Activated naive CD8-positive, alpha-beta T cell (primary cell): ENCODE measurements at regions not wholly inside any gene's neighbourhood (a gene's known extent, or its start where the extent isn't known, plus 50 kb on each side); places are given as distances from the start of the nearest gene placed in this dataset.

Experiments
- H3K27ac Mint-ChIP-seq: one replicate; pipeline ENCODE4 v1.8.0; 2021; ENCODE audit warnings: mixed read lengths
- H3K27me3 Mint-ChIP-seq: one replicate; pipeline ENCODE4 v1.8.0; 2021; ENCODE audit warnings: mixed read lengths
- H3K36me3 Mint-ChIP-seq: one replicate; pipeline ENCODE4 v1.8.0; 2021; ENCODE audit warnings: mixed read lengths
- H3K4me1 Mint-ChIP-seq: one replicate; pipeline ENCODE4 v1.8.0; 2021; ENCODE audit warnings: low read depth, mixed read lengths
- H3K4me3 Mint-ChIP-seq: one replicate; pipeline ENCODE4 v1.8.0; 2021; ENCODE audit warnings: mild to moderate bottlenecking, mixed read lengths
- H3K9me3 Mint-ChIP-seq: one replicate; pipeline ENCODE4 v1.8.0; 2021; ENCODE audit warnings: low read depth, mixed read lengths

GRCh38 chr3:106022913-106023312, 154.1 kb upstream of the CBLB start:
- Mint-ChIP-seq H3K27me3 (no peaks in the 10 kb centered on the region), H3K36me3 (no peaks in the 10 kb centered on the region), H3K4me3 (no peak overlapping the region), H3K27ac (no peak overlapping the region), H3K4me1 (peaks cover 4% of the 10 kb centered on the region), H3K9me3 (peaks cover under 1% of the 10 kb centered on the region)

- H3K4me3 Mint-ChIP-seq = no peak overlapping the region
- H3K9me3 Mint-ChIP-seq = no peaks in the 10 kb centered on the region
- no peak overlapping the region for H3K27ac Mint-ChIP-seq
- H3K36me3 Mint-ChIP-seq = no peaks in the 10 kb centered on the region
- peaks cover 4% of the 10 kb centered on the region for H3K4me1 Mint-ChIP-seq
- H3K27me3 Mint-ChIP-seq = no peaks in the 10 kb centered on the region
Measured at GRCh38 chr3:106025151-106025722, 156.4 kb upstream of the CBLB start.

GRCh38 chr3:106029954-106030626, 161.3 kb upstream of the CBLB start:
- Mint-ChIP-seq H3K4me3 (no peak overlapping the region), H3K27me3 (no peaks in the 10 kb centered on the region), H3K9me3 (no peaks in the 10 kb centered on the region), H3K4me1 (no peaks in the 10 kb centered on the region), H3K36me3 (no peaks in the 10 kb centered on the region), H3K27ac (no peak overlapping the region)

GRCh38 chr3:106030627-106030963, 161.8 kb upstream of the CBLB start:
- Mint-ChIP-seq H3K27ac (no peak overlapping the region), H3K9me3 (no peaks in the 10 kb centered on the region), H3K4me1 (no peaks in the 10 kb centered on the region), H3K27me3 (no peaks in the 10 kb centered on the region), H3K4me3 (no peak overlapping the region), H3K36me3 (no peaks in the 10 kb centered on the region)

- Mint-ChIP-seq H3K9me3 (peaks cover 6% of the 10 kb centered on the region), H3K4me1 (no peaks in the 10 kb centered on the region), H3K27me3 (no peaks in the 10 kb centered on the region), H3K36me3 (no peaks in the 10 kb centered on the region), H3K4me3 (no peak overlapping the region), H3K27ac (no peak overlapping the region)
Measured at GRCh38 chr3:106032479-106032878, 163.7 kb upstream of the CBLB start.

GRCh38 chr3:106033654-106034053, 164.8 kb upstream of the CBLB start:
- no peaks in the 10 kb centered on the region for H3K36me3 Mint-ChIP-seq

GRCh38 chr3:106034313-106034712, 165.5 kb upstream of the CBLB start:
- Mint-ChIP-seq H3K9me3 (peaks cover 8% of the 10 kb centered on the region), H3K36me3 (peaks cover 2% of the 10 kb centered on the region), H3K4me3 (no peak overlapping the region), H3K27ac (no peak overlapping the region), H3K27me3 (no peaks in the 10 kb centered on the region), H3K4me1 (no peaks in the 10 kb centered on the region)

More at GRCh38 chr3:106033654-106034053, 164.8 kb upstream of the CBLB start:
- Mint-ChIP-seq H3K27ac (no peak overlapping the region), H3K4me3 (no peak overlapping the region), H3K9me3 (peaks cover 8% of the 10 kb centered on the region), H3K4me1 (no peaks in the 10 kb centered on the region), H3K27me3 (no peaks in the 10 kb centered on the region)

- H3K27ac Mint-ChIP-seq = no peak overlapping the region
- H3K9me3 Mint-ChIP-seq = peaks cover 15% of the 10 kb centered on the region
- no peaks in the 10 kb centered on the region for H3K27me3 Mint-ChIP-seq
- peaks cover 2% of the 10 kb centered on the region for H3K36me3 Mint-ChIP-seq
- H3K4me3 Mint-ChIP-seq = no peak overlapping the region
- peaks cover 4% of the 10 kb centered on the region for H3K4me1 Mint-ChIP-seq
Measured at GRCh38 chr3:106035619-106036018, 166.8 kb upstream of the CBLB start.

GRCh38 chr3:106036696-106037095, 167.9 kb upstream of the CBLB start:
- no peaks in the 10 kb centered on the region for H3K27me3 Mint-ChIP-seq
- peaks cover 4% of the 10 kb centered on the region for H3K4me1 Mint-ChIP-seq
- peaks cover 15% of the 10 kb centered on the region for H3K9me3 Mint-ChIP-seq
- no peak overlapping the region for H3K4me3 Mint-ChIP-seq
- H3K27ac Mint-ChIP-seq = no peak overlapping the region
- peaks cover 2% of the 10 kb centered on the region for H3K36me3 Mint-ChIP-seq

GRCh38 chr3:106047221-106047620, 178.4 kb upstream of the CBLB start:
- no peaks in the 10 kb centered on the region for H3K27me3 Mint-ChIP-seq
- H3K4me3 Mint-ChIP-seq = no peak overlapping the region
- no peak overlapping the region for H3K27ac Mint-ChIP-seq
- H3K36me3 Mint-ChIP-seq = peaks cover 3% of the 10 kb centered on the region
- H3K9me3 Mint-ChIP-seq = no peaks in the 10 kb centered on the region
- peaks cover 9% of the 10 kb centered on the region for H3K4me1 Mint-ChIP-seq

GRCh38 chr3:106048946-106049481, 180.2 kb upstream of the CBLB start:
- peaks cover 3% of the 10 kb centered on the region for H3K36me3 Mint-ChIP-seq
- no peak overlapping the region for H3K4me3 Mint-ChIP-seq
- H3K27ac Mint-ChIP-seq = peak overlapping the region; percentile 18
- no peaks in the 10 kb centered on the region for H3K9me3 Mint-ChIP-seq
- peaks cover 9% of the 10 kb centered on the region for H3K4me1 Mint-ChIP-seq
- no peaks in the 10 kb centered on the region for H3K27me3 Mint-ChIP-seq

- Mint-ChIP-seq H3K36me3 (peaks cover 3% of the 10 kb centered on the region), H3K27ac (no peak overlapping the region), H3K9me3 (peaks cover under 1% of the 10 kb centered on the region), H3K4me3 (no peak overlapping the region), H3K4me1 (peaks cover 9% of the 10 kb centered on the region), H3K27me3 (no peaks in the 10 kb centered on the region)
Measured at GRCh38 chr3:106049821-106050220, 181.0 kb upstream of the CBLB start.

- H3K9me3 Mint-ChIP-seq = peaks cover 8% of the 10 kb centered on the region
- H3K27me3 Mint-ChIP-seq = no peaks in the 10 kb centered on the region
- no peaks in the 10 kb centered on the region for H3K36me3 Mint-ChIP-seq
- H3K4me1 Mint-ChIP-seq = peaks cover 18% of the 10 kb centered on the region
- no peak overlapping the region for H3K27ac Mint-ChIP-seq
- no peak overlapping the region for H3K4me3 Mint-ChIP-seq
Measured at GRCh38 chr3:106056931-106057330, 188.1 kb upstream of the CBLB start.

GRCh38 chr3:106058475-106058874, 189.7 kb upstream of the CBLB start:
- no peaks in the 10 kb centered on the region for H3K36me3 Mint-ChIP-seq
- no peaks in the 10 kb centered on the region for H3K27me3 Mint-ChIP-seq
- peaks cover 18% of the 10 kb centered on the region for H3K4me1 Mint-ChIP-seq
- H3K27ac Mint-ChIP-seq = no peak overlapping the region
- no peak overlapping the region for H3K4me3 Mint-ChIP-seq
- peaks cover 8% of the 10 kb centered on the region for H3K9me3 Mint-ChIP-seq

GRCh38 chr3:106059953-106060517, 191.2 kb upstream of the CBLB start:
- Mint-ChIP-seq H3K27ac (no peak overlapping the region), H3K27me3 (no peaks in the 10 kb centered on the region), H3K4me1 (peaks cover 18% of the 10 kb centered on the region), H3K9me3 (peaks cover 20% of the 10 kb centered on the region), H3K36me3 (peaks cover 11% of the 10 kb centered on the region), H3K4me3 (no peak overlapping the region)
